Peyer's patch (tissue), 4 donors: ENCODE measurements at regions not wholly inside any gene's neighbourhood (a gene's known extent, or its start where the extent isn't known, plus 50 kb on each side); places are given as distances from the start of the nearest gene placed in this dataset.

Experiments
- DNase-seq, 3 donors: peaks; one replicate each; pipeline ENCODE4 v3.0.0-alpha.2; 2017 to 2019
- H3K27ac ChIP-seq, 4 donors: fragments of 200-600 bp; sonication (generic); one replicate each; pipeline ENCODE4 v1.5.1; 2016 to 2019
- H3K27me3 ChIP-seq, 2 donors: fragments of 200-600 bp; sonication (generic); one replicate each; pipeline ENCODE4 v1.5.1; 2019
- H3K36me3 ChIP-seq, 3 donors: fragments of 200-600 bp; sonication (generic); one replicate each; pipeline ENCODE4 v1.5.1; 2016 to 2019
- H3K4me1 ChIP-seq, 4 donors: fragments of 200-600 bp; sonication (generic); one replicate each; pipeline ENCODE4 v1.5.1; 2016 to 2019
- H3K4me3 ChIP-seq, 4 donors: fragments of 200-600 bp; sonication (generic); 1 replicate in 3 of 4; 2 replicates in 1 of 4; pipeline ENCODE4 v1.5.1; 2016 to 2019; ENCODE audit warnings: mild to moderate bottlenecking in 1 of 4
- H3K9me3 ChIP-seq, 4 donors: fragments of 200-600 bp; sonication (generic); one replicate each; pipeline ENCODE4 v1.5.1; 2016 to 2019; ENCODE audit warnings: mild to moderate bottlenecking in 1 of 4
- POLR2A ChIP-seq, 2 donors: fragments of 450-650 bp; IDR thresholded peaks; one replicate each; pipeline ENCODE4 v1.5.1; 2017; ENCODE audit warnings: antibody characterized with exemption in 2 of 2, mild to moderate bottlenecking in 2 of 2, moderate library complexity in 2 of 2
- TF ChIP-seq, protein P1 (sequence below), 6 experiments: fragments of 450-650 bp in 4 of 6; fragments of 200-600 bp in 2 of 6; sonication (generic) in 1 of 6; IDR thresholded peaks; one replicate each; pipeline ENCODE4 v1.5.1; 2017 to 2019; ENCODE audit warnings: antibody characterized with exemption in 6 of 6, mild to moderate bottlenecking in 3 of 6, moderate library complexity in 1 of 6

DNA sequence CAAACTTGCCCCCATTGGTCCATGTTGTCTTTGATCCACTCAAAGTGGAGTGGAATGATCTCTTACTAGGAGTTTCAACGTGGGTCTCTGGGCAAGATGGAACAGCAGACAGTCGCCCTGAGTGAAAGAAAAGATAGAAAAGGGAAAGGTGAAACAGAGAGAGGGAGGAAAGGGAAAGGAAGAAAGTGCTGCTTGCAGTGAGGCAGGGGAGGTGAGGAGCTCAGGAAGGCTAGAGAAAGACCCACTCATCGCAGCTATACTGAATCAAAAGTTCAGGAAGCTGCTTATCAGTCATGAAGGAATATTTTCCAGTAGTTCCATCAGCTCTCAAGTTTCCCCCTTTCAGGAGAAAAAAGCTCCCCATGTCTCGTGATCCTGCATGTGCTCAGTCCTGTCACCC lies 86.9 kb downstream of the ZNF467 start:
- Histone ChIP-seq H3K27ac (no peak overlapping the region), H3K27me3 (peaks cover 0 to 4% of the 10 kb centered on the region in 2 donors), H3K36me3 (no peaks in the 10 kb centered on the region), H3K9me3 (no peaks in the 10 kb centered on the region), H3K4me1 (no peaks in the 10 kb centered on the region), H3K4me3 (no peak overlapping the region)
- TF ChIP-seq, protein P1, sequence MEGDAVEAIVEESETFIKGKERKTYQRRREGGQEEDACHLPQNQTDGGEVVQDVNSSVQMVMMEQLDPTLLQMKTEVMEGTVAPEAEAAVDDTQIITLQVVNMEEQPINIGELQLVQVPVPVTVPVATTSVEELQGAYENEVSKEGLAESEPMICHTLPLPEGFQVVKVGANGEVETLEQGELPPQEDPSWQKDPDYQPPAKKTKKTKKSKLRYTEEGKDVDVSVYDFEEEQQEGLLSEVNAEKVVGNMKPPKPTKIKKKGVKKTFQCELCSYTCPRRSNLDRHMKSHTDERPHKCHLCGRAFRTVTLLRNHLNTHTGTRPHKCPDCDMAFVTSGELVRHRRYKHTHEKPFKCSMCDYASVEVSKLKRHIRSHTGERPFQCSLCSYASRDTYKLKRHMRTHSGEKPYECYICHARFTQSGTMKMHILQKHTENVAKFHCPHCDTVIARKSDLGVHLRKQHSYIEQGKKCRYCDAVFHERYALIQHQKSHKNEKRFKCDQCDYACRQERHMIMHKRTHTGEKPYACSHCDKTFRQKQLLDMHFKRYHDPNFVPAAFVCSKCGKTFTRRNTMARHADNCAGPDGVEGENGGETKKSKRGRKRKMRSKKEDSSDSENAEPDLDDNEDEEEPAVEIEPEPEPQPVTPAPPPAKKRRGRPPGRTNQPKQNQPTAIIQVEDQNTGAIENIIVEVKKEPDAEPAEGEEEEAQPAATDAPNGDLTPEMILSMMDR (IDR thresholded peaks at IDR 0.05): no peak
- TF ChIP-seq POLR2A (IDR thresholded peaks at IDR 0.05): no peak
- DNase-seq: no peak

DNA sequence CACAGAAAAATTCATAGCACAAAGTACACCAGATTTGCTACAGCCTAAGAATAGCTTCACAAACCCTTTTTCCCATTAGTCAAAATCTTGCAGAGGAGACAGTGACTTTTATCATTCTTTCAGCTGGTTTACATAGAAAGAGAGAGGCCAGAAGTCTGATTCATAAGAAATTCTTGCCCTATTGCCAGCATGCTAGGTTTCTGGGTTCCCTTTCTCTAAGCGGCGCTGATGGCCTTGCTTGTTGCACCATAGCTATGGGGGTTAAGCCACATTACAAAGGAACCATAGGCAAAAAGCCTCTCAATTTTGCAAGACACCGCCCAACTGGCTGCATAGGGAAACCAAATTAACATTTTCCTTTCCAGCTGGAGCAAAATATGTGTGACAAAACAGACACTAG lies 87.4 kb downstream of the ZNF467 start:
- H3K9me3 ChIP-seq: no peaks in the 10 kb centered on the region
- DNase-seq: no peak
- no peak overlapping the region for H3K27ac ChIP-seq
- no peaks in the 10 kb centered on the region for H3K4me1 ChIP-seq
- H3K27me3 ChIP-seq: peaks cover 0 to under 1% of the 10 kb centered on the region in 2 donors
- no peaks in the 10 kb centered on the region for H3K36me3 ChIP-seq
- H3K4me3 ChIP-seq: no peak overlapping the region
- TF ChIP-seq, protein P1 (IDR thresholded peaks at IDR 0.05): no peak
- no peak for TF ChIP-seq POLR2A (IDR thresholded peaks at IDR 0.05)

DNA sequence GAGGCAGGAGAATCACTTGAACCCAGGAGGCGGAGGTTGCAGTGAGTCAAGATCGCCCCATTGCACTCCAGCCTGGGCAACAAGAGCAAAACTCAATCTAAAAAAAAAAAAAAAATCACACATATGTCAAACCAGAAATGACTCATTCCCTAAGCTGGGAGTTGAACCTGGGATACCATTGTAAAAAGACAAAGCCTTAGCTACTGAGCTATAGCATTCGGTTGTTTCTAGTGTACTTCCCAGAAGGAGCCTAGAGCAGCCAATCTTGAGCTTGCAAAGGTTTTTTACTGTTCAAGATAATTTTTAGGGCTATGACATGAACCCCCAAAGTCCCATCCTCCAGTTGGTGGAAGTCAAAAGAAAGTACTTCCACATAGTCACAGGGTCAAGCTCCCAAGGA lies 87.9 kb downstream of the ZNF467 start:
- no peak for DNase-seq
- no peaks in the 10 kb centered on the region for H3K27me3 ChIP-seq
- TF ChIP-seq, protein P1 (IDR thresholded peaks at IDR 0.05): no peak
- no peak for TF ChIP-seq POLR2A (IDR thresholded peaks at IDR 0.05)
- no peak overlapping the region for H3K27ac ChIP-seq
- H3K36me3 ChIP-seq: no peaks in the 10 kb centered on the region
- H3K9me3 ChIP-seq: no peaks in the 10 kb centered on the region
- H3K4me3 ChIP-seq: no peak overlapping the region
- H3K4me1 ChIP-seq: no peaks in the 10 kb centered on the region

DNA sequence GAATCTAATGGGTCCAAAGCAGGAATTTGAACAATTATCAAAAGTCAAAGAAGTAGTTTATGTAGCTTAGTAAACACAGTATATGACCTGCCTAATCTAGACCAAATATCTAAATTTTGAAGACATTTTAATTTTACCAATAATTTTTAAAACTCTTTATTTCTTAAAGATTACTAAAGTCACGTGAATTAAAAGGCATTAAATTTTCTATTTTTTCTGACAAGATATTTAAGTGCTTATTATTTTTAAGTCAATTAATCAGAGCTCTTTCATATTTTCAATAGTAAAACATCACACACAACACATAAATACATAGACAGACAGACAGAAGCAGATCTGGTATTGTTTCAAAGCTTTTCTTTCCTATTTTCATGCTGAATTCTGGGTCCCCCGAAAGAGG lies 89.5 kb downstream of the ZNF467 start:
- no peak overlapping the region for H3K27ac ChIP-seq
- no peaks in the 10 kb centered on the region for H3K9me3 ChIP-seq
- no peaks in the 10 kb centered on the region for H3K36me3 ChIP-seq
- DNase-seq: no peak
- H3K27me3 ChIP-seq: no peaks in the 10 kb centered on the region
- H3K4me3 ChIP-seq: no peak overlapping the region
- no peaks in the 10 kb centered on the region for H3K4me1 ChIP-seq
- TF ChIP-seq POLR2A (IDR thresholded peaks at IDR 0.05): no peak
- TF ChIP-seq, protein P1 (IDR thresholded peaks at IDR 0.05): no peak

DNA sequence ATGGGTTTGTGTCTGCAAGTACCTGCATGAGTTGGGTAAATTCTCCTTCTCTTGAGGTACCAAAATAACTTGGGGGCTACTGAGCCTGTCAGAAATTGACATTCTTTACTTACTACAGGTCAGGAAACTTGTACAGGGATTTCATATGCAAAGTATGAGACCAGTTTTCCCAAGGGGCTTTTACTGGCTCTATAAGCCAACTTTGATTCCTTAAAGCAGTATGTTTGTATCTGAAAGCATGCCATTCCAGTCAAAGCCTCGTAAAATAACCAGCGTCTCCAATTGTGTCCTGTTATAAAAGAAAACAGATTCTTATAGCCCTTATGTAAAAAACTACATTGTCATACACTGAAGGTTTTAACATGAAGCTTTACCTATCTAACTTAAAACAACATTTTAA lies 90.2 kb downstream of the ZNF467 start:
- no peak overlapping the region for H3K27ac ChIP-seq
- no peaks in the 10 kb centered on the region for H3K36me3 ChIP-seq
- TF ChIP-seq POLR2A (IDR thresholded peaks at IDR 0.05): no peak
- TF ChIP-seq, protein P1 (IDR thresholded peaks at IDR 0.05): no peak
- H3K9me3 ChIP-seq: no peaks in the 10 kb centered on the region
- H3K4me1 ChIP-seq: no peaks in the 10 kb centered on the region
- no peaks in the 10 kb centered on the region for H3K27me3 ChIP-seq
- H3K4me3 ChIP-seq: no peak overlapping the region
- no peak for DNase-seq

DNA sequence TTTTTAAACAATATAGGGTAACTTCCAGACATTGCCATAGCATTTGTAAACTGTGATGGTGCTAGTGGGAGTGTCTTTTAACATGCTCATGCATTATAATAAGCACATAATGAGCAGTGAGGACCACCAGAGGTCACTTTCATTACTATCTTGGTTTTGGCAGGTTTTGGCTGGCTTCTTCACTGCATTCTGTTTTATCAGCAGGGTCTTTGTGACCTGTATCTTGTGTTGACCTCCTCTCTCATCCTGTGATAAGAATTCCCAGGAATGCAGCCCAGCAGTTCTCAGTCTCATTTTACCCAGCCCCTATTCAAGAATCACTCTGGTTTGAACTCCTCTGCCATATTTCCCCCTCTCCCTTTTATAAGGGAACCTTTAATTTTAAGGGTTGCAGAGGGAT lies 91.3 kb downstream of the ZNF467 start:
- TF ChIP-seq, protein P1 (IDR thresholded peaks at IDR 0.05): no peak
- no peak for TF ChIP-seq POLR2A (IDR thresholded peaks at IDR 0.05)
- Histone ChIP-seq H3K4me1 (no peaks in the 10 kb centered on the region), H3K9me3 (no peaks in the 10 kb centered on the region), H3K27ac (no peak overlapping the region), H3K36me3 (no peaks in the 10 kb centered on the region), H3K4me3 (no peak overlapping the region), H3K27me3 (no peaks in the 10 kb centered on the region)
- no peak for DNase-seq
